MM.1S (cell line): ENCODE measurements at regions not wholly inside any gene's neighbourhood (a gene's known extent, or its start where the extent isn't known, plus 50 kb on each side); places are given as distances from the start of the nearest gene placed in this dataset.

ENCODE experiments used
- DNase-seq: peaks from one replicate; pipeline ENCODE4 v3.0.0-alpha.2; 2015
- H2AFZ ChIP-seq: fragments of 300-600 bp; sonication (generic); 2 replicates; pipeline ENCODE4 v1.6.0; 2016; ENCODE audit warnings: antibody characterized with exemption, low read length
- H3F3A ChIP-seq: fragments of 300-600 bp; sonication (generic); 2 replicates; pipeline ENCODE4 v1.6.1; 2016; ENCODE audit warnings: mild to moderate bottlenecking, antibody characterized with exemption, low read length, moderate library complexity, mixed read lengths; ENCODE audit not compliant: insufficient read depth
- H3K27ac ChIP-seq: fragments of 300-600 bp; sonication (generic); 2 replicates; pipeline ENCODE4 v1.5.1; 2016; ENCODE audit warnings: mild to moderate bottlenecking, low read length
- H3K27me3 ChIP-seq: fragments of 300-600 bp; sonication (generic); replicated peaks from 2 replicates; pipeline ENCODE4 v1.6.0; 2016; ENCODE audit warnings: low read length; ENCODE audit not compliant: insufficient read depth
- H3K36me3 ChIP-seq: fragments of 300-600 bp; sonication (generic); replicated peaks from 2 replicates; pipeline ENCODE4 v1.6.1; 2016; ENCODE audit warnings: mild to moderate bottlenecking, low read length, mixed read lengths; ENCODE audit not compliant: insufficient read depth
- H3K4me1 ChIP-seq: fragments of 300-600 bp; sonication (generic); 2 replicates; pipeline ENCODE4 v1.6.1; 2016; ENCODE audit warnings: low read length, mixed read lengths
- H3K4me2 ChIP-seq: fragments of 300-600 bp; sonication (generic); 2 replicates; pipeline ENCODE4 v1.6.0; 2016; ENCODE audit warnings: low read depth, low read length
- H3K4me3 ChIP-seq: fragments of 300-600 bp; sonication (generic); 2 replicates; pipeline ENCODE4 v1.5.1; 2016; ENCODE audit warnings: low read length, mixed read lengths
- H3K79me2 ChIP-seq: fragments of 300-600 bp; sonication (generic); 2 replicates; pipeline ENCODE4 v1.6.1; 2016; ENCODE audit warnings: mixed run types, low read length, mixed read lengths
- H3K9ac ChIP-seq: fragments of 300-600 bp; sonication (generic); 2 replicates; pipeline ENCODE4 v1.6.1; 2016; ENCODE audit warnings: low read length, mixed read lengths
- H3K9me2 ChIP-seq: fragments of 300-600 bp; sonication (generic); replicated peaks from 2 replicates; pipeline ENCODE4 v1.6.1; 2016; ENCODE audit warnings: mild to moderate bottlenecking, low read length, mixed read lengths; ENCODE audit not compliant: insufficient read depth
- H3K9me3 ChIP-seq: fragments of 300-600 bp; sonication (generic); replicated peaks from 2 replicates; pipeline ENCODE4 v1.6.1; 2016; ENCODE audit warnings: mild to moderate bottlenecking, low read length, mixed read lengths; ENCODE audit not compliant: insufficient read depth
- H4K20me1 ChIP-seq: fragments of 300-600 bp; sonication (generic); 2 replicates; pipeline ENCODE4 v1.6.1; 2016; ENCODE audit warnings: mild to moderate bottlenecking, low read length, moderate library complexity, mixed read lengths; ENCODE audit not compliant: insufficient read depth
- EZH2 ChIP-seq: fragments of 300-600 bp; sonication (generic); optimal IDR thresholded peaks from 2 replicates; pipeline ENCODE3; 2017; ENCODE audit warnings: low read depth, mild to moderate bottlenecking, antibody characterized with exemption, low read length, mixed read lengths
- EZH2phosphoT487 ChIP-seq: fragments of 300-600 bp; sonication (generic); IDR thresholded peaks from 2 replicates; pipeline ENCODE4 v1.6.1; 2018; ENCODE audit warnings: antibody characterized with exemption, low read length
- TF ChIP-seq, protein P1 (sequence below): fragments of 300-600 bp; sonication (generic); IDR thresholded peaks from 2 replicates; pipeline ENCODE4 v1.5.1; 2016; ENCODE audit warnings: antibody characterized with exemption, low read length, mixed read lengths

DNA sequence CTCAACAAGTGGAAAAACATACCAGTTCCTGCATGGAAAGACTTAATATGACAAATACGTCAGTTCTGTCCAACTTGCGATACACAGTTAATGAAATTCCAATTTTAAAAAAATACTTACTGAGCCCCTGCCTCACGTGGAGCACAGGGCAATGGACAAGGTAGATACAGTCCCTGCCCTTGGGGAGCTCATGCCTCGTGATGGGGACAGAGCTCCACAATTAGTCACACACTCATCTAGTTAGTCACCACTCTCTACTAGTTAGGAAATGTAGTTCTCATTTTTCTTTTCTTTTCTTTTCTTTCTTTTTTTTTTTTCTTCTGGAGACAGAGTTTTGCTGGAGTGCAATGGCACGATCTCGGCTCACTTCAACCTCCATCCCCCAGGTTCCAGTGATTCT, 74.7 kb upstream of the CDH5 start:
- TF ChIP-seq EZH2, result no peak
- TF ChIP-seq, protein P1, sequence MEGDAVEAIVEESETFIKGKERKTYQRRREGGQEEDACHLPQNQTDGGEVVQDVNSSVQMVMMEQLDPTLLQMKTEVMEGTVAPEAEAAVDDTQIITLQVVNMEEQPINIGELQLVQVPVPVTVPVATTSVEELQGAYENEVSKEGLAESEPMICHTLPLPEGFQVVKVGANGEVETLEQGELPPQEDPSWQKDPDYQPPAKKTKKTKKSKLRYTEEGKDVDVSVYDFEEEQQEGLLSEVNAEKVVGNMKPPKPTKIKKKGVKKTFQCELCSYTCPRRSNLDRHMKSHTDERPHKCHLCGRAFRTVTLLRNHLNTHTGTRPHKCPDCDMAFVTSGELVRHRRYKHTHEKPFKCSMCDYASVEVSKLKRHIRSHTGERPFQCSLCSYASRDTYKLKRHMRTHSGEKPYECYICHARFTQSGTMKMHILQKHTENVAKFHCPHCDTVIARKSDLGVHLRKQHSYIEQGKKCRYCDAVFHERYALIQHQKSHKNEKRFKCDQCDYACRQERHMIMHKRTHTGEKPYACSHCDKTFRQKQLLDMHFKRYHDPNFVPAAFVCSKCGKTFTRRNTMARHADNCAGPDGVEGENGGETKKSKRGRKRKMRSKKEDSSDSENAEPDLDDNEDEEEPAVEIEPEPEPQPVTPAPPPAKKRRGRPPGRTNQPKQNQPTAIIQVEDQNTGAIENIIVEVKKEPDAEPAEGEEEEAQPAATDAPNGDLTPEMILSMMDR, result no peak
- no peak for TF ChIP-seq EZH2phosphoT487
- no peak overlapping the region for H3K9ac ChIP-seq
- H3K79me2 ChIP-seq, result no peaks in the 10 kb centered on the region
- no peaks in the 10 kb centered on the region for H3K4me1 ChIP-seq
- no peak overlapping the region for H2AFZ ChIP-seq
- DNase-seq, result no peak
- no peaks in the 10 kb centered on the region for H3F3A ChIP-seq
- H3K9me2 ChIP-seq, result no peaks in the 10 kb centered on the region
- H3K4me3 ChIP-seq, result no peak overlapping the region
- no peaks in the 10 kb centered on the region for H4K20me1 ChIP-seq
- no peak overlapping the region for H3K4me2 ChIP-seq
- no peaks in the 10 kb centered on the region for H3K27me3 ChIP-seq
- H3K36me3 ChIP-seq, result no peaks in the 10 kb centered on the region
- no peak overlapping the region for H3K27ac ChIP-seq
- H3K9me3 ChIP-seq, result no peaks in the 10 kb centered on the region

DNA sequence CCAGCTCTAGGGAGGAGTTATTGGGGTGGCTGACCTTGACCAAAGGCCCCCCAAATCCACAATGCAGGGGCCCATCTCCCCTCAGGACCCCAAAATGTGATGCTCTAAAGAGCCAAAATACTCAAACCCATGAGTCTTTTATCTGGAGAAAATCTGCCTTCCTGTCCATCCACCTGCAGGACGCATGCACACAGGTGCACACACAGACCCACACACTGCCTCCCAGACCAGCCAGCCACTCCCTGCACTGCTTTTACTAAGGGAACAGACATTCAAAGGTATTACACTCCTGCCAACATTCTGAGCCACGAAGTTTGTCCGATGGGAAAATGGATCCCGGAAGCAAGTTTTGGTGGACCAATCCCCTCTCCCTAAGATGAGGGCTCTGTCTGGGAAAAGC, 76.1 kb upstream of the CDH5 start:
- H3K4me3 ChIP-seq, result no peak overlapping the region
- H3K27me3 ChIP-seq, result no peaks in the 10 kb centered on the region
- H2AFZ ChIP-seq, result no peak overlapping the region
- H3K9ac ChIP-seq, result no peak overlapping the region
- no peak overlapping the region for H3K27ac ChIP-seq
- H3K79me2 ChIP-seq, result no peaks in the 10 kb centered on the region
- H3K4me2 ChIP-seq, result no peak overlapping the region
- no peaks in the 10 kb centered on the region for H3K9me2 ChIP-seq
- TF ChIP-seq, protein P1, result no peak
- no peak for TF ChIP-seq EZH2
- TF ChIP-seq EZH2phosphoT487, result no peak
- H3K4me1 ChIP-seq, result no peaks in the 10 kb centered on the region
- DNase-seq, result no peak
- no peaks in the 10 kb centered on the region for H3F3A ChIP-seq
- no peaks in the 10 kb centered on the region for H3K36me3 ChIP-seq
- H4K20me1 ChIP-seq, result no peaks in the 10 kb centered on the region
- no peaks in the 10 kb centered on the region for H3K9me3 ChIP-seq

DNA sequence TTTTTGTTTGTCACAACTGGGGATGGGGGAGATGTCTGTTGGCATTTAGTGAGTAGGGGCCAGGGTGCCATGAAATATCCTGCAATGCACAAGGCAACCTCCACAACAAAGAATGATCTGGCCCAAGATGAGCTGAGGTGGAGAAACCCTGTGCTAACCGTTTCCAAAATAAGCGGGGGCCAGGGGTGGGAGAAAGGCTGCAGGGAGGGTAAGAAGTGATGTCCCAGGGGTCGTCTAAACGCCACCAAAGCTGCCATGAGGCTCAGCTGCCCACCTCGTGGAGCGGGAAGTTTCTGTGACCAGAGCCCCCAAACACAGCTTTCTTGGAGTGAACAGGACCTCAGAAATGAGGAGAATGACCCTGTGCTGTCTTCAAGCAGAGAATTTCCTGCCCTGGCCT, 76.5 kb upstream of the CDH5 start:
- H3K9ac ChIP-seq, result no peak overlapping the region
- H3K79me2 ChIP-seq, result no peaks in the 10 kb centered on the region
- no peak overlapping the region for H3K4me3 ChIP-seq
- no peaks in the 10 kb centered on the region for H3F3A ChIP-seq
- H3K4me1 ChIP-seq, result no peaks in the 10 kb centered on the region
- no peaks in the 10 kb centered on the region for H3K36me3 ChIP-seq
- no peaks in the 10 kb centered on the region for H4K20me1 ChIP-seq
- no peak overlapping the region for H3K4me2 ChIP-seq
- H3K27ac ChIP-seq, result no peak overlapping the region
- H3K9me2 ChIP-seq, result no peaks in the 10 kb centered on the region
- TF ChIP-seq, protein P1, result no peak
- no peak for TF ChIP-seq EZH2phosphoT487
- no peak for TF ChIP-seq EZH2
- DNase-seq, result no peak
- no peaks in the 10 kb centered on the region for H3K27me3 ChIP-seq
- no peaks in the 10 kb centered on the region for H3K9me3 ChIP-seq
- no peak overlapping the region for H2AFZ ChIP-seq
